ENCODE measurements at regions not wholly inside any gene's neighbourhood (a gene's known extent, or its start where the extent isn't known, plus 50 kb on each side); places are given as distances from the start of the nearest gene placed in this dataset.
A peak's percentile ranks its signal among the peaks of the same experiment; 100 is the strongest.

DNA sequence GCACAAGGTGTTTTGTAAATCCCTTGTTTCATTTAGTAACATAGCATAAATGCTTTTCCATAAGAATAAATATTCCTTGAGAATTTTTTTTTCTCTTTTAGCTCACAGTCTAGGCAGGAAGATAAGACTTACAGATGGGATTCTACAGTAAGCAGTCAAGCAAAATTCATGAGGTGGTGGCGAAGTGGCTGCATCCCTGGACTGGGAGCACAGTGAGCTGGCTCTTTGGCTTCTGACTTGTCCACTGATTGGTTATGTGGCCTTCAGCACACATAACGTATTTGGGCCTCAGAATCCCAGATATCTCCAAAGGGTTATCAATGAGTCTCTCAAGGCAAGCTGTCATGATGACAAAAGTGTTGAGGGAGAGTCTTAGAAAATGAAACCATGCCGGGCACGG lies 99.8 kb downstream of the EBNA1BP2 start:
- H3K4me3 ChIP-seq (ENCODE audit: low read depth, low read length, poor library complexity, severe bottlenecking): no peak overlapping the region
- no peaks in the 10 kb centered on the region for H3K27me3 ChIP-seq (replicated peaks; ENCODE audit: insufficient read depth, low read depth, low read length, poor library complexity)
- no peak overlapping the region for H3K27ac ChIP-seq (ENCODE audit: low read depth, low read length, poor library complexity, severe bottlenecking)
- POLR2A ChIA-PET (ENCODE audit: low non-redundant PET): no interaction called here
- intact Hi-C loops (cut with micrococcal nuclease; ENCODE audit: unreplicated experiment): loop anchor here (5.0 kb wide), 1 partner anchor 495 kb away; no protein-coding TSS in a partner anchor
- CTCF ChIA-PET: interaction anchor here (0.7 to 5.3 kb wide), 5 partner anchors 138 to 228 kb away, joined by 3 to 135 read pairs (median 4); no protein-coding TSS in a partner anchor
- peaks cover 19% of the 10 kb centered on the region for H3K4me1 ChIP-seq (ENCODE audit: insufficient read depth, low read length, poor library complexity, severe bottlenecking)
- DNase-seq (ENCODE audit: low spot score): no peak
- no peak for TF ChIP-seq EZH2 (IDR thresholded peaks at IDR 0.05; ENCODE audit: borderline replicate concordance, low read depth, low read length, poor library complexity, severe bottlenecking)
- TF ChIP-seq, protein P1, sequence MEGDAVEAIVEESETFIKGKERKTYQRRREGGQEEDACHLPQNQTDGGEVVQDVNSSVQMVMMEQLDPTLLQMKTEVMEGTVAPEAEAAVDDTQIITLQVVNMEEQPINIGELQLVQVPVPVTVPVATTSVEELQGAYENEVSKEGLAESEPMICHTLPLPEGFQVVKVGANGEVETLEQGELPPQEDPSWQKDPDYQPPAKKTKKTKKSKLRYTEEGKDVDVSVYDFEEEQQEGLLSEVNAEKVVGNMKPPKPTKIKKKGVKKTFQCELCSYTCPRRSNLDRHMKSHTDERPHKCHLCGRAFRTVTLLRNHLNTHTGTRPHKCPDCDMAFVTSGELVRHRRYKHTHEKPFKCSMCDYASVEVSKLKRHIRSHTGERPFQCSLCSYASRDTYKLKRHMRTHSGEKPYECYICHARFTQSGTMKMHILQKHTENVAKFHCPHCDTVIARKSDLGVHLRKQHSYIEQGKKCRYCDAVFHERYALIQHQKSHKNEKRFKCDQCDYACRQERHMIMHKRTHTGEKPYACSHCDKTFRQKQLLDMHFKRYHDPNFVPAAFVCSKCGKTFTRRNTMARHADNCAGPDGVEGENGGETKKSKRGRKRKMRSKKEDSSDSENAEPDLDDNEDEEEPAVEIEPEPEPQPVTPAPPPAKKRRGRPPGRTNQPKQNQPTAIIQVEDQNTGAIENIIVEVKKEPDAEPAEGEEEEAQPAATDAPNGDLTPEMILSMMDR (conservative IDR thresholded peaks at IDR 0.05; ENCODE audit: low read depth, low read length): no peak
- no TSS peak for BruUV-seq (replicated peaks)
- no peaks in the 10 kb centered on the region for H3K9me3 ChIP-seq (ENCODE audit: low read depth, low read length, poor library complexity, severe bottlenecking)
- H3K36me3 ChIP-seq (ENCODE audit: insufficient read depth, low read length, poor library complexity, severe bottlenecking): no peaks in the 10 kb centered on the region

DNA sequence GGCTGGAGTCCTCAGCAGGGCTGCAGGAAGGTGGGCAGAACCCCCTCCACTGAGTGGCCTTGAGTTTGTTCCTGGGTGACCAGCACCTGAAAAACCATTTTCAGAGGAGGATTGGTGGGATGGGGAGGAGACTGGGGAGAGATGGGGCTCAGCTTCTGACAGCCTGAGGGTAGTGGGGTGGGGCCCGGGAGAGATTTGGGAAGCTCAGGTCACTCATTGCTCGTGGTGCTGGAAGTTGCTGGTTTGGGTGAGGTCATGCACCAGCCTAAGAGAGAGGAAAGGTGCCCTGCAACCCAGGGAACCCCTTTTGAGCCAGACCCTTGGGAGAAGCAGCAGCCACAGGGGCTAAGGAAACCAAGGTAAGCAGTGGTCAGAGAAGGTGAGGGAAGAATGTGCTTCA lies 100.8 kb downstream of the EBNA1BP2 start:
- ChIA-PET CTCF (interaction anchor here (5.3 kb wide), 1 partner anchor 159 kb away, joined by 135 read pairs; no protein-coding TSS in a partner anchor), POLR2A (ENCODE audit: low non-redundant PET) (no interaction called here)
- no peak for DNase-seq (ENCODE audit: low spot score)
- Histone ChIP-seq H3K27ac (ENCODE audit: low read depth, low read length, poor library complexity, severe bottlenecking) (no peak overlapping the region), H3K4me1 (ENCODE audit: insufficient read depth, low read length, poor library complexity, severe bottlenecking) (peaks cover 19% of the 10 kb centered on the region), H3K4me3 (ENCODE audit: low read depth, low read length, poor library complexity, severe bottlenecking) (no peak overlapping the region), H3K36me3 (ENCODE audit: insufficient read depth, low read length, poor library complexity, severe bottlenecking) (no peaks in the 10 kb centered on the region), H3K9me3 (ENCODE audit: low read depth, low read length, poor library complexity, severe bottlenecking) (no peaks in the 10 kb centered on the region), H3K27me3 (replicated peaks; ENCODE audit: insufficient read depth, low read depth, low read length, poor library complexity) (no peaks in the 10 kb centered on the region)
- no TSS peak for BruUV-seq (replicated peaks)
- intact Hi-C loops (cut with micrococcal nuclease; ENCODE audit: unreplicated experiment): loop anchor here (5.0 kb wide), 1 partner anchor 494 kb away; no protein-coding TSS in a partner anchor
- no peak for TF ChIP-seq EZH2 (IDR thresholded peaks at IDR 0.05; ENCODE audit: borderline replicate concordance, low read depth, low read length, poor library complexity, severe bottlenecking)
- TF ChIP-seq, protein P1 (conservative IDR thresholded peaks at IDR 0.05; ENCODE audit: low read depth, low read length): no peak

DNA sequence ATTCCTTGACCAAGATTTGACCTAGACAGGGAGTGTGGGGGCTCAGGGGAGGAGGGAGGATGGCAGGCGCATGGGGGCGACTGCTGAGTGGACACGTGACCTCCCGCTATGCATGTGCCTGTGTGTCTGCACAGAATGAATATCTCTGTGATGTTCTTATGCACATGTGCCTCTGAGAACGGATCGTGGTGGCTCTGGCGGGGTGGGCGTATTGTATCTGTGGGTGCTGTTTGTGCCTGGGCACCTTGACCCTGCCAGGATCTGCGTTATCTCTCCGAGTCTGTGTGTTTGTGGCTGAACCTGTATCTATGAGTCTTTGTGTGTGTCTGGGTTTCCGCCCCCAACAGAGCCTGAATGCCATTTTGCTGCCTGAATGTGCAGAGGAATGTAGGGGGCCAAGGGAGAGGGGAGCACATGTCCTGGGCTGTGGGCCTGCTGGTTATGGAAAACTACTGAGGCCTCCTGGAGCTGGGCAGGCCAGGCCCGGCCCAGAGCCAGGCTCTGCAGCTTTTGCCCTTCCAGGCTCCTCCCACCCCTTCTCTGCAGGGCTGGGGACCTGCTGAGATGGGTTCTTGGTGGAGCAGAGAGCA lies 102.5 kb downstream of the EBNA1BP2 start:
- ChIA-PET POLR2A (ENCODE audit: low non-redundant PET) (no interaction called here), CTCF (no interaction called here)
- Histone ChIP-seq H3K36me3 (ENCODE audit: insufficient read depth, low read length, poor library complexity, severe bottlenecking) (no peaks in the 10 kb centered on the region), H3K27me3 (replicated peaks; ENCODE audit: insufficient read depth, low read depth, low read length, poor library complexity) (no peaks in the 10 kb centered on the region), H3K27ac (ENCODE audit: low read depth, low read length, poor library complexity, severe bottlenecking) (no peak overlapping the region), H3K4me1 (ENCODE audit: insufficient read depth, low read length, poor library complexity, severe bottlenecking) (peaks cover 19% of the 10 kb centered on the region), H3K4me3 (ENCODE audit: low read depth, low read length, poor library complexity, severe bottlenecking) (no peak overlapping the region), H3K9me3 (ENCODE audit: low read depth, low read length, poor library complexity, severe bottlenecking) (no peaks in the 10 kb centered on the region)
- no TSS peak for BruUV-seq (replicated peaks)
- intact Hi-C loops (cut with micrococcal nuclease; ENCODE audit: unreplicated experiment): loop anchor here (5.0 kb wide), 1 partner anchor 492 kb away; no protein-coding TSS in a partner anchor
- DNase-seq (ENCODE audit: low spot score): peak; percentile 38
- TF ChIP-seq, protein P1 (conservative IDR thresholded peaks at IDR 0.05; ENCODE audit: low read depth, low read length): no peak
- no peak for TF ChIP-seq EZH2 (IDR thresholded peaks at IDR 0.05; ENCODE audit: borderline replicate concordance, low read depth, low read length, poor library complexity, severe bottlenecking)
